NCI-H187 (cell line): ENCODE measurements at regions not wholly inside any gene's neighbourhood (a gene's known extent, or its start where the extent isn't known, plus 50 kb on each side); places are given as distances from the start of the nearest gene placed in this dataset.

ENCODE experiments used
- DNase-seq, 2 experiments: peaks; one replicate each; lab custom pipeline; 2025; lab: John Stamatoyannopoulos, UW

DNA sequence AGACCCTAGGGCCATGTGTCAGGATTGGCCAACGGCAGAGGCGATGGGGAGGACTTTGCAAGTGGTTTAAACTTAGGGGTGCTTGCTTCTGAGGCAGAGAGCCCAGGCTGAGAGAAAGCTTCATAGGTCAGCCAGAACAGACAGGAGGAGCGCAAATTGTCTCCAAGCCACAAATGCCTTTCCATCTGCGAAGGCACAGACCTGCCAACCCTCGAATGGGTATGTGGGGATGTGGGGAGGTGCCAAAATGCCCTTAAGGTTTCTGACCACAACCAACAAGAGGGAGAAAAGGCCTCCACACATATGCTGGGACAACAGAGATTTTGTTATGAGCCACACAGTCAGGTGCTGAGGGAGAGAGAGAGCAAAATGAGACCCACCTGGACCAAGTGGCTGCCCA, 283.6 kb downstream of the CYP26B1 start:
- no peak for DNase-seq

DNA sequence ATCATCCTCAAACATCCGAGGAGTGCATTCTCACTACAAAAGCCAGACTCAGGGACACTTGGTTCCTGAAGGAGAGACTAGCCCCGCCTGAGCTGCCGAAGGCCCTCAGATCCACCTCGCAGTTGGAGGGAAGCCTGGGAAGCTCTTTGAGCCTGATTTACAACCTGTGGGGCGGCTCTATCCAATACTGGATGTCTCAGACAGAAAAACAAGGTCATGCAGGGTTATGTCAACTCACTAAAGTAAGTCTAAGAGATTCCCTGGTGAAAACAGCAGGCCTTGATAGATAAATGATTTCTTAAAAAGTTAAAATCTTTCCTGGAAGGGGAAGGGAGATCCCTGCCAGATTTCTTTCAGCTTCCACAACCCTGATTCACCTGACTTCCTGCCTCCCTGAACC, 284.3 kb downstream of the CYP26B1 start:
- DNase-seq = no peak

DNA sequence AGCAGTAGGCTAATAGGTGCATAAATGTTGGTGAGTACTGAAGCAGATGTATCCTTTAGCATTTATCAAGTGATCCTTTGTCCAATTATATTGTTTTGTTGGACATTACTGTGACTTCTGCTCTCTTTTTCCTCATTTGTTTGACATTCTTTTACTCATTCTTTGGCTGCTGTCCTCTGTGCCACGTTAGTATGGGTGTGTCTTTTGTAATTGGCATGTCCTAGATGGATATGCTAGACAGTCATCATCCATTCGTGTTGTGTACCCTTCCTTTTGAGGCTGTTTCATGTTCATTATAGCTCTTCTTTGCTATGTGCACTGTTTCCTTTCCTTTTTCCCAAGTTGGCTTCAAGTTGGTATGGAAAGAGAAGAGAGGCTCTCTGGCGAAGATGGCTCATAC, 284.7 kb downstream of the CYP26B1 start:
- DNase-seq = no peak

DNA sequence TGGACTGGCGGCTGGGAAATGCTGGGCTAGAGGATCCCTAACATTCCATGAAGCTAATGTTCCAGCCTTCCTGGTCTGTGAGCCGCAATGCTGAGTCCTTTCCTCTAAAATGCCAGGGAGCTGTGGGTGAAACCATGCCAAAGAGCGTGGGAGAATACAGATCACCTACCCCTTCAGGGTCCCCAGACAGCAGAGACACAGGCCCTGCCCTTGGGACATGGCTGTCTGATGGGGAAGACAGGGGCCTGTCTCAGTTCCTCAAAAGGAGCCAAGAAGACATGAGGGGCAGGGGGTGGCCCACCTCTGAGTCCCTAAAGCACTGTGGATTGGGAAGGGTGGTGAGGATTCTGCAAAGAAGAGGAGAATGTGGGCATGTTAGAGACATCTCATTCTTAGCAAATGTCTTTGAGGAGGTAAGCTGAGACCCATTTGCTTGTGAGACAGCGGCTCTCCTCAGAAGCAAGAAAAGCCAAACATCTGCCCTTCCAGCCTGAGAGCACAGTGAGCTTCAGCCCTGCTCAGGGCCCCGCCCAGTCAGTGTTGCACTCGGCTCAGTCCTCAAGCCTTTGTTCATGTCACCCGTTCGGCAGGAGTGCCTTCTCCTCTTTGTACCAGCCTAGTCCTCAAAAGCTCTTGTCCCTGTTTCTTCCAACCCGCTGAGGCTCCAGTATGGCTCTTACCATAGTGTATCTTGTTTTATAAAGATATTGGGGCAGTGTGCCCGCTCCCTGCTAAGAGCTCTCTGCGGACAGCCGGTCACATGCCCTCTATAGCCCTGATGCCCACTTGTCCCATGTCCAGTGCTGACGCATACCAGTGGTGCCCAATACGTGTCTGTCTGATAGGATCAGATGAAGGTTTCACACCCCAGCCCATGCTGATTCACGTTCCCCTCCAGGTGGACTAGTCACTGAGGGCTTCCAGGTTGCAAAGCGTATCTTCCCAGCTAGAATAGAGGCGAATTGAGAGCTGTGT, 286.2 kb downstream of the CYP26B1 start:
- no peak for DNase-seq

DNA sequence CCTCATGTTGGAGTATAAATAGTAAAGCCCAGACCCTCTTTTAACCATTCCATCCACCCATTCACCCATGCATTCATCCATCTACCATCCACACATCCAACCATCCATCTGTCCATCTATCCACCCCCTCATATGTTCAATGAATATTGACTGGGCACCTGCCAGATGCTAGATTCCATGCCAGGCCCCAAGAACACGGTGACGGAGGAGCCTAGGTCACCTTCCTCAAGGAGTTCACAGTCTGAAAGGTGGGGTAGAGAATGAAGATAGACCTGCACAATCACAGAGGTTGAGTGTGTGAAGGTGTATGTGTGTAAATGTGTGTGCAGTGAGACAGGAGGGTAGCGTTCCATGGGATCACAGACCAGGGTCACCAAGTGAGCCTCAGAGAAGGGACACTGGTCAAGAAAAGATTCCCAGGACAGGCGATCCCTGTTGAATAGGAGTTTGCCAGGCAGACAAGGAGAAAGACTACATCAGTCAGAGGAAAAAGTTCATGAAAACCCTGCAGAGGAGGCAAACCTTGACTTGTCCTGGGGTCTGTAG, 287.2 kb downstream of the CYP26B1 start:
- DNase-seq = no peak

DNA sequence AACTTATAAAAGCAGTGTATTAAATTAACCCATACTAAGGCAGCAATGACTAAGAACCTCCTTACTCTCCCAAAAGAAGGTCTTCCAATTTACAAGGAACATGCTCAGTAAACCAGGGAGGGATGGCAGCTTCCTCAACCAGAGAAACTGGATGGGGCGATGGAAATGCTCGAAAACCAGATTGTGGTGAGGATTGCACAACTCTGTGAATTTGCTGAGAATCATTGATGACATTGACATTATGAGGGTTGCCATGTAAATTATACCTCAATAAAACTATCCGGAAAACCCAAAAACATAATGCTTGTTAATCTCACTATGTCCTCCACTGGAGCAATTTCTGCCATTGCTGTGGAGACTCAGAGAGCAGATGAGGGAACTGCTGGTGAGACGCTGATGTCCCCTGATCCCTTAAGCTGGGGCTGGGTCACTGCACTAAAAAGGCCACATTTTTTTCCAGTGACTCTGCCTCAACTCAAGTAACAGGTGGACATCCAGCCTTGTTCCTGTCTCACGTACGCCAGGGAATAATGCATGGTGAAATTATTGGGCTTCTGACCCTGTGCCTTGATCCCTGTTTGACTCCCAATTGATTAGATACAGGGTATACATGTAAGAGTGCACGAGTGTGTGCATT, 288.3 kb downstream of the CYP26B1 start:
- no peak for DNase-seq

DNA sequence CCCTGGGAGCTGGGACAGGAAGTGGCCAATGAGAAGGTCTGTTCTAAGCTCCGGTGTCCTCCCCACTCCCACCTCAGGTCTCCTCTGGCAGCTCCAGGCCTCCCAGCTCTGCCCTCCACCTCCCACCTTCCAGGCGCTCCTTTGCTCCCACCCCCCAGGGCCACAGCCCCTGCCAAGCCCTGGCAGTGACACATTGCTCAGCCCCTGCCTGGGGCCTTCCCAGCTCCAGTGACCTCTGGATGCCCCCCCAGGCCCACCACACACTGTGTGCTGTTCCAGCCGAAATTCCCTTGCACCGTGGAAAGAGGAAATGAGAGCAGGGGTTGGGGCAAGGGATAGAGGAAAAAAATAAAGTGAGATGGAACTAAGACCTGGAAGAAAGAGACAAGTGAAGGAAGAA, 289.6 kb downstream of the CYP26B1 start:
- DNase-seq = no peak

DNA sequence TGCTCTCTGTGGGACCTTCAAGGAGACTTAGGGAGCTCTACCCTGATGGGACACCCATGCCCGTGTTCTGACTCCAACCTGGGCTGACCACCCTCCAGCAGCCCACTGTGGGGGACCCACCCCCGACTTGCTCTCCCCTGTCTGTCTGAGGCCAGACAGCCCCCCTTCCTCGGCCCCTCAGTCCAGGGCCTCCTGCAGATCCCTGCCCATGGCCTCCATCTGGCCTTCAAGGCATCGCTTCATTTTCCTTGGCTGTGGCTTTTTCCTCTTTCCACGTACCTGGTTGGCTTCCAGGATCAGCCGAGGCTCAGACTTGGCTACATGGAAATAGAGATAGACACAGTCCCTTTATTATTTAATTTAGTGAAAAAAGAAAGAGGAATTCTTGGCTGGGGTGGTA, 290.0 kb downstream of the CYP26B1 start:
- DNase-seq = no peak

DNA sequence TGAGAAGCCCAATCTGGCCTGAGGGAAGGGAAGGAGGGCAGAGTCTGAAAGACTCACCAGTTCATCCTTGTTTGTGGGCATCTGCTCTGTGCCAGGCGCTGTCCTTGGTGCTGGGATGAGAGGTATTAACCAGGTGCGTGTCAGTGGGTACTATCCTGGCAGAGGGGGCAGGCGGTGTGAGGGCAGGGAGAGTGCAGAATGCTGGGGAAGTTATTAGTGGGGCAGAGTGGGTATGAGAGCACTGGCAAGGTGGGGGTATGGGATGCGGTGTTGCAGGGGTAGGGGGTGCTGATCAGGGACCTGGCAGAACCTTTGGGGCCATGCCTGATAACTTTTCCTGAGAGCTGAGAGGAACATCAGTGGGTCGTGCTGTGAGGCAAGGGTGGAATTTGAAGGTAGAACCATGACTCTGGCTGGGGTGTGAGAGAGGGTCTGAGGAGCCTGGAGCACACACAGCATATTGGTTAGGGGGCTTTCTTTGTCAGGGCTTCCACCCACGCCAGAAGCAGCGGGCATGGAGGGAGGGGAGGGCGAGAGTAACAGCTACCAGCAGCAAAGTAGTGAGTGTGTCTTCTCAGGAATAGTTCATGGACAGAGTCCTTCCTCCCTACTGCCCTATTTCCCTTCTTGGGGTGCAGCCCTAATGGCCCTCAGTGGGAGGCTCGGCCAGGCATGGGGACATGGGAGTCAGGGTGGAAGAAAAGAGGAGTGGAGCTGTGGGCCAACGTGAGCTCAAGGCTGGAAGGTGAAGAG, 290.7 kb downstream of the CYP26B1 start:
- no peak for DNase-seq

DNA sequence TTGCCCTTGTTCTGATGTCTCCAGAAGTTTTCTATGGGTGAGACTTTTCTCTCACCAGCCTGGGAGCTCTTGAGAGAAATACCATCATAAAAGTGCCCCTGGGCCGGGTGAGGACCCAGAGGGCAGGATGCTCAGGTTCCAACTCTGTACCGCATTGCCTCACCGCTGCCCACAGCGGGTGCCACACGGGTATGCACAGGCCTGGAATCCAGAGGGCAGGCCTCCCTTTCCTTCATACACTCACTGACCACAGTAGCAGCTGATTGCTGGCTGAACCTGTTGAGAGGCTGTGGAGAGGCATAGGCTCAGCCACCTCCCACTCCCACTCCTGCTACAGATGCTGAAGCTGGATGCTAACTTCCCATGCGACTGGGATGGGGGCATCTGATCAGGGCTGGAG, 293.8 kb downstream of the CYP26B1 start:
- DNase-seq = no peak

DNA sequence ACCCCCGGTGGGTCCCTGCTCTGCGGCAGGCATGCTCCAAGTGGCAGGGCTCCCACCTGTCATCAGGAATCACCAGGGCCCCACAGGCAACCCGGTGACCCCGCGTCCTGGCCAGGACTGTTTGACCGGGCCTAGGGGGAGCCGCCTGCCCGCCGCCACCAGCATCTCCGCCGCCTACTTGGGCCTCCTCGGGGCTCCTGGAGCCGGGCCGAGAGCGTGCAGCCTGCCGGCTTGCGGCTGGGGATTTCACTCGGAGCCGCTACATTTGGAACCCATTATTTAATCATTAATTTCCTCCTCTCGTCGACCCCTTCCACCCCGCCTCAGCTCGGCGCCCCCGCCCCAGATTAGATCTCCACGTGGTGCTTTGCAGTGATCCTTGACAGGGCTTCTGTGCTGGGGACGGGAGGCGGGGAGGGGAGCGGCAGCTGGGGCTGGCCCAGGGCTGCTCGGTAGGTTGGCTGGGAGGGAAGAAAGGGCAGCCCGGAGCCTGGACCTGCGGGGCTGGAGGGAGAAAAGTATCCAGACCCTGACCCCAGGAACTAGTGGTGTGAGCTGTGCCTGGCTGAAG, 295.4 kb downstream of the CYP26B1 start:
- no peak for DNase-seq

DNA sequence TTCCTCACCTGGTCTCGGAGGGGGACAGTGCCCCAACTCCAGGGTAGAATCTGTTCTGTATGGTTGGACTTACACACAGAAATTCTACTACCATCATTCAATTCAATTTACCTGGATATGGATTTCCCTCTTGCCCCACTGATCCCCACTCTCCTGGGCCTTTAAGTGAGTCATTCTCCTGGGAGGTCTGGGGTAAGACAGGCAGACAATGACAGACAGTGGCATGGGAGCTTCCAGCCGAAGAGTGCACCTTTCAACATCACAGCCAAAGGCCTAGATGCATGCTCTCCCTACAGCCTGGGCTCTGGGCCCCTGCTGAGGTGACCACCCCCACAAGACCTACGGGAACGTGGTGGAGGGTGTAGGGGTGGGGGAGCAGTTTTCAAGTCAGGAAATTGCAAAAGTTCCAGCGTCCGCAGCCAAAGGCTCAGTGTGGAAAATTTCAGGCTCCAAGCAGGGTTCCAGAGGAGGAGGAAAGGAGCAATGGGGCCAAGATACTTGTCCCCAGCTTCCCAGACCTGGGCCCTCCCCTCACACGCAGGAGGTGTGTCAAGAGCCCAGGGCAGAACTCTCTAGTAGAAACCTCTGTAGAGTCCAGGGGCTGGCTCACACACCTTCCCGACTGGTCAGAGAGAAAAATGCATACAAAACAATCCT, 296.4 kb downstream of the CYP26B1 start:
- no peak for DNase-seq

DNA sequence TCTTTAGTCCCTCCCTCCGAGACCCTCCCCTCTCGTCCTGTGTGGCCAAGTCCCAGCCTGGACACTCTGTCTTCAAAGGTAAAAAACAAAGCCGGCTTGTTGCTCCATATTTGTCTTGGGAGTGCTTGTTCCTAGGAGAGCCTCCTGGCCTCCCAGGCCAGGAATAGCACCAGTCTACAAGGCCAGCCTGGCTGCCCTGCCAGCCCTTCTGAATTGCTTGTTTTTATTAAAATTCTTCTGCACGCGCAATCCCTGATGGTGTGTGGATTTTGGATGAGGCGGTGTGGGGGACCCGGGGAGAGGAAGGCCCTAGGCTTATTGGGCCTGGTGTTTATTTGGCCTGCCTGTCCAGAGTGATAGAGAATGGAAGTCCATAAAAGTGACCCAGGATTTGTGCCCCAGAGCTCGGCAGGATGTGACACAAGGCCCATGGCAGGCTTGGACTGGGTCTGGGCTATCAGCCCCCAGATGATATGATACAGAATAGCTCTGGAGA, 297.3 kb downstream of the CYP26B1 start:
- DNase-seq = no peak

DNA sequence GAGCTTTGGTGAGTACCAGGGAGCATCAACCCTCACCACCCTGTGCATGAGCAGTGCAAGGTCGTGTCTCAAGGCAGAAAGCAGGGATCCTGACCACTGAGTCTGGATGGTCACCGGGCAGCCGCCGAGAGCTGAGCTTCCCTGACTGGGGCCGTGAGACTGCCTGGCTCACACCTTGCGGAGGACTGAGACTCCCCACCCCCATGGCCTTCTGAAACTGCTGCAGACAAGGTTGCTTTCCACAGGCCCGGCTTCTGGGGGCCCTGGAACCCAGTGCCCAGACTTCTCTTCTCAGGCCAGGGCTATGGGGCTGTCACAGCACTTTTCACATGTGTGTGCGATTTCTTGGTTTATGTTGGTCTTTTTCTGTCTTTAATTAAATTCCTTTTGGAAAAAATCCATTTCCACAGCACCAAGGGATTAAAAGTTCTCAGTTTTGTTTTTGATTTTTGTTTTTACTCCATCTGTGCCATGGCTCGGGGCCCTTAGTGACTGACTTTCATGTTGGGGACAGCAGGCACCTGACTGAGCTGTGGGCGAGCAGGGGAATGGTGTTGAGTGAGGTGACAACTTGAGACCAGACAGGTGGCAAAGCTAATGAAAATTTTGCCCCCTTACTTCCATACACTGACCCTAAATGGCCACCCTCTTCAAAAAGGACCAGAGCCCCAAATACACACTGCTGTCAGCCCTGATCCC, 297.9 kb downstream of the CYP26B1 start:
- no peak for DNase-seq

DNA sequence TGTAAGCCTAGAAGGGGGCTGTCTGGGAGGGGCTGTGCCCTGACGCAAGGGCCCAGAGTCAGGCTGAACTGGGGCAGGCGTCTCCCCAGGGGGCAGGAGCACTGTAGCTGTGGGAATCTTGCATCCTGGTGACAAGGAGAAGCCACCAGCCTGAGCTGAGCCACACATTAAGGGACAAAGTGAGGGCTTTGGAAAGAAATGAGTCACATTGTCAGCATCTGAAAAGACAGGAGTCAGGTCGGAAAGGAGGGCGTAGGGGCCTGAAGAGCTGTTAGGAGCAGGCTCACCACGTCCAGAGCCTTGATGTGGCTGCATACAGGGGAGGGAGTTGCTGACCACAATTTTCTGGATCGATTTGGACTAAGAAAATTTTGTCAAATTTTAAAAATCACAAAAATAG, 298.6 kb downstream of the CYP26B1 start:
- no peak for DNase-seq

DNA sequence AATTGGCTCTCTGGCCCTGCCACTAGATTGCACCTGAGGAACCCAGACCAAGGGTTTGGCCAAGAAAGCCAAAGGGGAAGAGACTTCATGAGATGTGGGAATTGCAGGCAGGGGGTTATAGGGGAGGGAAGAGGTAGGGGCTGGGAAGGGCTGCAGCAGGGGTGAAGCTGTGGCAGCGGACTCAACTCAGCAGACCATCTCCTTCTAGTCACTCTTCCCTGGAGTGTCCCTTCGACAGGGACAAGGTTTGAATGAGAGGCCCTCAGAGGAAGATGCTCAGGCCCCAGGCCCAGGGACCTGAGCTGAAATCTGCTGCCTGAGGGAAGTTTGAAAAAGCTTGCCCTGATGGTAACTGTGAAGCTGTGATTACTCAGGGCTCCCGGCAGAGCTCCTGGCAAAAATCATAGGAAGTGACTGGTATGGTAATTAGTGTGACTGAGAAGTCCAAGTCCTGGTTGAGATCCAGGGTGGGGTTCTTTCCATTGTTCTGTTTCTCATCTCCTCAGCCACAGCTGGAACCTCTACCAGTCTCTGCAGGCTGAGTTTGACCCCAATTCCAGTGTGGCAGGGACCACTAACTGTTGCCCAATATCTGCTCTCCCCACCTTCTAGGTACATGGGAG, 300.9 kb downstream of the CYP26B1 start:
- no peak for DNase-seq

DNA sequence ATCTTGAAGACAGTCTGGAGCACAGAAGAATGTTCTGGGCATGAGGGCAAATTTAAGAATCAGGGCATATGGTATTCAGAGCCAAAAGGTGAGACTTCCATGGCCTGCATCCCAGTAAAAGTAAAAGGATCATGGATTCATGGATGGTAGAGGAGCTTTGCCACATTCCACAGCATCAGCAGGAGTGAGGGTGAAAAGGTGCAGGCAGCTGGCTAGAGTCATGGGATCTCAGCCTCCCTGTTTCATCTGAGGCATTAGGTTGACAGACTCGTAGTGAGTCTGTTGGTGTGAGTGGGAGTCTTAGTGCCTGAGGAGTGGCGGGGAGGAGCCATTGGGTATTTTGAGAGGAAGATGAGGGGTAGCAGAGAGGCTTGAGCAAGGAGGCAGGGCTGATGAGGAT, 301.6 kb downstream of the CYP26B1 start:
- no peak for DNase-seq

DNA sequence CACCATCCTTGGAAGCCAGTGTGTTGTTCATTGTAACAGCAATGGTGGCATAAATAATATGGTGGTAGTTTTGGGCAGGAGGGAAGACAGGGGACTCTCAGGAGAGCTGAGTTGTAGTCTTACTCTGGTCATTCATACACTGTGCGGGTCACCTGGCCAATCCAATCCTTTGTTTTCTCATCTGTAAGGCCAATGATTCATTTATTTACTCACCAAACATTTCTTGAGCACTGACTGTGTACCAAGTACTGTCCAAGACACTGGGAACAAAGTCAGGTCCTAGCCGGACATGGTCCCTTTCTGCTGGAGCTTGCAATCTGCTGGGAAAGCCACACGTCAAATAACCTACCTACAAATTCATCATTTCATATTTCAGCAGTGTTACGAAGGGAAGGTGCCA, 302.7 kb downstream of the CYP26B1 start:
- DNase-seq = no peak

DNA sequence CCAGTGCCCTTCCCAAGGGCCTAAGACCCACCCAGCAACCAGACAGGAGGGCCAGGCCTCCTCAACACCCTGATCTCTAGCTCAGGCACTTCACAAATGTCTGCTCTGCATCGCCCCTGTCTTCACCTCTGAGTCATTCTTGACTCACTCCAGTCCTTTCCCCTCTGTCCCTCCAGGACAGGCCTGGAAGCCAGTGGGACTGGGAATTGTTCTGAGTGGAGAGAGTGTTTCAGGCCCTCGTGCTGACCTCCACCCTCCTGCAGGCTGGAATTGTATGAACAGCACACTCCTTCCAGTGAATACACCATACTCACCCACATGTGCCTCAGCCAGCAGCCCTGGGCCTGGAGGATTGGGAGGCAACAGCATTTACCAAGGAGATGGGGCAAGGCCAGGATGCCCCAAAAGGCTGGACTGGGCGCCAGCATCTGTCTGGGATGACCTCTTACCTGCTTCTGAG, 304.2 kb downstream of the CYP26B1 start:
- DNase-seq = no peak

DNA sequence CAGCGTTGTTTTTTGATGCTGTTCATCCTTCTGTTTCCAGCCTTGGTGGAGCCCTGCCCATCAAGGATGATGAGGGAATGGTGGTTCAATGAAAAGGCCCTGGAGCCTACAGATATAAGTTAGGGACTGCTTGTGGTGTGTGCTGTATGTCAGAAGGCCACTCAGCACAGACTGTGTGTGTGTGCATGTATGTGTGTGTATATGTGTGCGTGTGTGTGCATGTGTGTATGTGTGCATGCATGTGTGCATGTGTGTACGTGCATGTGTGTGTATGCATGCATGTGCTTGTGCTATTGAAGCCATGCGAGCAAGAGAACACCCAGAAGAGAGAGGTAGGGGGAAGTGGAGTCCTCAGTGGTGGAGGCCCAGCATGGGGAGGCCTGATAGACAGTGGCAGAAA, 304.9 kb downstream of the CYP26B1 start:
- DNase-seq = no peak
